Neural cell (in vitro differentiated cells): ENCODE measurements at regions not wholly inside any gene's neighbourhood (a gene's known extent, or its start where the extent isn't known, plus 50 kb on each side); places are given as distances from the start of the nearest gene placed in this dataset.
A peak's percentile ranks its signal among the peaks of the same experiment; 100 is the strongest.

Source experiments
- H2AFZ ChIP-seq: fragments of 200-600, 300-800 bp; sonication (generic), shearing (Covaris generic); 2 replicates; pipeline ENCODE4 v1.6.0; 2014; ENCODE audit warnings: low read depth, mild to moderate bottlenecking, antibody characterized with exemption, low read length, moderate library complexity
- H3F3A ChIP-seq: fragments of 200-600 bp; shearing (Covaris generic); 2 replicates; pipeline ENCODE4 v1.6.1; 2016; ENCODE audit warnings: mild to moderate bottlenecking, moderate library complexity, mixed read lengths, antibody characterized with exemption, low read length; ENCODE audit not compliant: insufficient read depth, poor library complexity, severe bottlenecking
- H3K27ac ChIP-seq: fragments of 200-600, 300-800 bp; sonication (generic), shearing (Covaris generic); 2 replicates; pipeline ENCODE4 v1.5.1; 2014; ENCODE audit warnings: mild to moderate bottlenecking, low read length, moderate library complexity
- H3K27me3 ChIP-seq: fragments of 300-800, 200-600 bp; sonication (generic), shearing (Covaris generic); 2 replicates; pipeline ENCODE4 v1.6.0; 2014; ENCODE audit warnings: mild to moderate bottlenecking, low read depth, low read length, moderate library complexity; ENCODE audit not compliant: insufficient read depth
- H3K36me3 ChIP-seq: fragments of 300-800, 200-600 bp; sonication (generic), shearing (Covaris generic); 2 replicates; pipeline ENCODE4 v1.5.1; 2014; ENCODE audit warnings: mild to moderate bottlenecking, antibody characterized with exemption, low read length, moderate library complexity; ENCODE audit not compliant: insufficient read depth
- H3K4me2 ChIP-seq: fragments of 300-800, 200-600 bp; sonication (generic), shearing (Covaris generic); 2 replicates; pipeline ENCODE4 v1.6.0; 2014; ENCODE audit warnings: mild to moderate bottlenecking, low read length
- H3K4me3 ChIP-seq: fragments of 300-800, 200-600 bp; sonication (generic), shearing (Covaris generic); 2 replicates; pipeline ENCODE4 v1.5.1; 2014; ENCODE audit warnings: mild to moderate bottlenecking, low read length, moderate library complexity
- H3K79me2 ChIP-seq: fragments of 200-600 bp; shearing (Covaris generic); replicated peaks from 2 replicates; pipeline ENCODE4 v1.6.0; 2014; ENCODE audit warnings: mild to moderate bottlenecking, low read length, moderate library complexity; ENCODE audit not compliant: insufficient read depth
- H3K9ac ChIP-seq: fragments of 300-800, 200-600 bp; sonication (generic), shearing (Covaris generic); 2 replicates; pipeline ENCODE4 v1.6.1; 2016; ENCODE audit warnings: mild to moderate bottlenecking, low read length, mixed read lengths
- H3K9me2 ChIP-seq: fragments of 200-600 bp; shearing (Covaris generic); 2 replicates; pipeline ENCODE4 v1.6.1; 2016; ENCODE audit warnings: mild to moderate bottlenecking, low read length, mixed read lengths; ENCODE audit not compliant: insufficient read depth
- H3K9me3 ChIP-seq: fragments of 200-600, 300-800 bp; sonication (generic), shearing (Covaris generic); 2 replicates; pipeline ENCODE4 v1.6.1; 2016; ENCODE audit warnings: mild to moderate bottlenecking, mixed run types, low read length, moderate library complexity, mixed read lengths
- H4K20me1 ChIP-seq: fragments of 200-600 bp; shearing (Covaris generic); 2 replicates; pipeline ENCODE4 v1.6.1; 2016; ENCODE audit warnings: mild to moderate bottlenecking, mixed run types; ENCODE audit not compliant: insufficient read depth
- CTCF ChIP-seq: fragments of 450-650 bp; IDR thresholded peaks from 2 replicates; pipeline ENCODE4 v1.5.1; 2014; ENCODE audit warnings: antibody characterized with exemption, mild to moderate bottlenecking, moderate library complexity; ENCODE audit not compliant: poor library complexity, severe bottlenecking
- EP300 ChIP-seq: fragments of 450-650 bp; conservative IDR thresholded peaks from 2 replicates; pipeline ENCODE4 v1.6.1; 2014; ENCODE audit warnings: antibody characterized with exemption, mild to moderate bottlenecking, moderate library complexity; ENCODE audit not compliant: poor library complexity, severe bottlenecking
- EZH2 ChIP-seq: fragments of 200-600, 300-800 bp; shearing (Covaris generic), sonication (generic); IDR thresholded peaks from 2 replicates; pipeline ENCODE4 v1.6.1; 2014; ENCODE audit warnings: antibody characterized with exemption, low read length, borderline replicate concordance, mild to moderate bottlenecking; ENCODE audit not compliant: insufficient read depth, poor library complexity, severe bottlenecking
- MXI1 ChIP-seq: fragments of 450-650 bp; conservative IDR thresholded peaks from 2 replicates; pipeline ENCODE4 v1.6.1; 2014; ENCODE audit warnings: antibody characterized with exemption, mild to moderate bottlenecking; ENCODE audit not compliant: poor library complexity, severe bottlenecking
- POLR2AphosphoS5 ChIP-seq: IDR thresholded peaks from 2 replicates; pipeline ENCODE4 v1.6.1; 2012
- RAD21 ChIP-seq: fragments of 450-650 bp; conservative IDR thresholded peaks from 2 replicates; pipeline ENCODE4 v1.6.1; 2014; ENCODE audit warnings: antibody characterized with exemption, mild to moderate bottlenecking, moderate library complexity
- REST ChIP-seq: IDR thresholded peaks from 2 replicates; pipeline ENCODE4 v1.6.1; 2012; ENCODE audit warnings: borderline replicate concordance
- SMC3 ChIP-seq: fragments of 450-650 bp; conservative IDR thresholded peaks from 2 replicates; pipeline ENCODE4 v1.6.1; 2014; ENCODE audit warnings: antibody characterized with exemption, mild to moderate bottlenecking, moderate library complexity; ENCODE audit not compliant: poor library complexity
- TAF1 ChIP-seq: IDR thresholded peaks from 2 replicates; pipeline ENCODE4 v1.6.1; 2012; ENCODE audit warnings: low read depth

GRCh38 chr1:71200503-71200902 lies 119.7 kb upstream of the ZRANB2 start:
- Histone ChIP-seq H3K27me3 (no peaks in the 10 kb centered on the region), H2AFZ (peak overlapping the region; percentile 15), H4K20me1 (no peaks in the 10 kb centered on the region), H3K4me2 (peak overlapping the region; percentile 41), H3K27ac (peak overlapping the region; percentile 83), H3K9me3 (no peaks in the 10 kb centered on the region), H3K9me2 (no peaks in the 10 kb centered on the region), H3K4me3 (peak overlapping the region; percentile 30), H3K9ac (peak overlapping the region; percentile 47), H3K36me3 (no peaks in the 10 kb centered on the region), H3K79me2 (no peaks in the 10 kb centered on the region), H3F3A (no peaks in the 10 kb centered on the region)
- TF ChIP-seq RAD21: peak; percentile 17
- TF ChIP-seq POLR2AphosphoS5: peak; percentile 61
- TF ChIP-seq EP300: peak; percentile 87
- no peak for TF ChIP-seq MXI1
- peak; percentile 11 for TF ChIP-seq REST

- no peaks in the 10 kb centered on the region for H3K9me3 ChIP-seq
- H3K4me2 ChIP-seq: no peak overlapping the region
- no peaks in the 10 kb centered on the region for H3K9me2 ChIP-seq
- H2AFZ ChIP-seq: no peak overlapping the region
- no peaks in the 10 kb centered on the region for H3K79me2 ChIP-seq
- H3K27me3 ChIP-seq: no peaks in the 10 kb centered on the region
- H3F3A ChIP-seq: no peaks in the 10 kb centered on the region
- H3K9ac ChIP-seq: no peak overlapping the region
- TF ChIP-seq SMC3 (peak; percentile 90), RAD21 (peak; percentile 86), EP300 (no peak), CTCF (peak; percentile 77), POLR2AphosphoS5 (no peak), EZH2 (no peak)
- no peaks in the 10 kb centered on the region for H4K20me1 ChIP-seq
- no peak overlapping the region for H3K4me3 ChIP-seq
- H3K36me3 ChIP-seq: no peaks in the 10 kb centered on the region
- H3K27ac ChIP-seq: no peak overlapping the region
Measured at GRCh38 chr1:71196685-71197084, 115.8 kb upstream of the ZRANB2 start.

GRCh38 chr1:71193153-71193552 lies 112.3 kb upstream of the ZRANB2 start:
- Histone ChIP-seq H3F3A (no peaks in the 10 kb centered on the region), H3K9ac (no peak overlapping the region), H3K9me2 (no peaks in the 10 kb centered on the region), H2AFZ (no peak overlapping the region), H3K4me3 (no peak overlapping the region), H3K27me3 (no peaks in the 10 kb centered on the region), H3K27ac (no peak overlapping the region), H3K79me2 (no peaks in the 10 kb centered on the region), H3K9me3 (no peaks in the 10 kb centered on the region), H4K20me1 (no peaks in the 10 kb centered on the region), H3K36me3 (no peaks in the 10 kb centered on the region), H3K4me2 (no peak overlapping the region)
- no peak for TF ChIP-seq RAD21
- TF ChIP-seq REST: no peak
- TF ChIP-seq MXI1: no peak
- TF ChIP-seq EP300: no peak
- TF ChIP-seq CTCF: no peak
- no peak for TF ChIP-seq POLR2AphosphoS5
- no peak for TF ChIP-seq SMC3
- TF ChIP-seq TAF1: no peak
- no peak for TF ChIP-seq EZH2
